WTC11 (cell line): ENCODE measurements at regions not wholly inside any gene's neighbourhood (a gene's known extent, or its start where the extent isn't known, plus 50 kb on each side); places are given as distances from the start of the nearest gene placed in this dataset.

Experiments
- CBFB ChIP-seq: sonication (generic); formaldehyde crosslinking; IDR thresholded peaks from 2 replicates; pipeline ENCODE4 v1.8.1; 2022; ENCODE audit warnings: mild to moderate bottlenecking, low read depth, missing genetic modification reagents
- CTCF ChIP-seq: fragments of 200-600 bp; IDR thresholded peaks from 2 replicates; pipeline ENCODE4 v1.8.0; 2022; ENCODE audit warnings: antibody characterized with exemption
- E2F5 ChIP-seq: sonication (generic); formaldehyde crosslinking; IDR thresholded peaks from 2 replicates; pipeline ENCODE4 v1.8.1; 2022; ENCODE audit warnings: mild to moderate bottlenecking, moderate library complexity, missing genetic modification reagents
- SMAD4 ChIP-seq: sonication (generic); formaldehyde crosslinking; IDR thresholded peaks from 2 replicates; pipeline ENCODE4 v1.8.0; 2022; ENCODE audit warnings: mild to moderate bottlenecking, missing genetic modification reagents
- ZNF416 ChIP-seq: fragments of 250-450 bp; sonication (Bioruptor Pico); IDR thresholded peaks from 2 replicates; pipeline ENCODE4 v1.9.0; 2021; ENCODE audit warnings: mild to moderate bottlenecking, inconsistent platforms
- TF ChIP-seq, protein P1 (sequence below): sonication (generic); formaldehyde crosslinking; IDR thresholded peaks from 2 replicates; pipeline ENCODE4 v1.8.1; 2023; ENCODE audit warnings: mild to moderate bottlenecking, missing genetic modification reagents, moderate library complexity

DNA sequence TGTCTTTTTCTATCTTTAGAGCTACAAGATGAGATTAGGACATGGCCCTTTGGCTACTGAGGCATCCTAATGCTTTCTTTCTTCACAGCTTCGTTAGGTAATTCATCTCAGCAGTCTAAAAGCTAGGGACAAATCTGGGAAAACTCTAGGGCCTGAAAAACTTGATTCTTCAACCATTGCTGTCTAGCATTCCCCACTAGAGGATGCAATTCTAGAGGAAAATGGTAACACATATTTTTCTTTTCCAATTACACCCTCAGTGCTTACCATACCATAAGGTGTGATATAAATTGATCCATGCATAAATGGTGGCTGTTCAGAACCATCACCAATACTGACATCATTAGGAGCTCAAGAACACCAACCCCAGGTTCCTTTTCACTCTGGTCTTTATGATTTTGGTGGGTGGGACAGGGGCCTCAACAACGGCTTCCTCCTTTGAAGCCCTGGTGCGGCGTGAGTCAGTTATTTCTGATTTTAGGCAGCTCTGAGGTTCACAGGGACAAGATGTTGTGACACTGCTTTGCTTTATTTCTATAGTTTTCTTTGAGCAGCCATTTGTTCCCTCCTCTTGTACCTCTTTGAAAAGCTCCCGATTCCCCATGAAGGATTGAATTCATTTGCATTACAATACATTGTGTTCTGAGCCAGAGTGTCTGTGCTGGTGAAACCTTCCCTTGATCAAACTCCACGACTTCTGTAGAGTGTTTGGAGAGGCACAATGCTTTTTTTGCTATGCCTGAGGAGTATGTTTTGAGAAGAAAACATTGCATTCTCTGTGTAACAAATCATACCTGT is 526.0 kb upstream of the TRPC7 start:
- TF ChIP-seq CTCF (no peak), E2F5 (CRISPR knock-in tag) (no peak), SMAD4 (no peak), ZNF416 (CRISPR knock-in tag) (no peak), CBFB (CRISPR knock-in tag) (no peak)
- TF ChIP-seq, protein P1, sequence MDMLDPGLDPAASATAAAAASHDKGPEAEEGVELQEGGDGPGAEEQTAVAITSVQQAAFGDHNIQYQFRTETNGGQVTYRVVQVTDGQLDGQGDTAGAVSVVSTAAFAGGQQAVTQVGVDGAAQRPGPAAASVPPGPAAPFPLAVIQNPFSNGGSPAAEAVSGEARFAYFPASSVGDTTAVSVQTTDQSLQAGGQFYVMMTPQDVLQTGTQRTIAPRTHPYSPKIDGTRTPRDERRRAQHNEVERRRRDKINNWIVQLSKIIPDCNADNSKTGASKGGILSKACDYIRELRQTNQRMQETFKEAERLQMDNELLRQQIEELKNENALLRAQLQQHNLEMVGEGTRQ (CRISPR knock-in tag), result no peak
